Erythroblast (primary cell): ENCODE measurements at regions not wholly inside any gene's neighbourhood (a gene's known extent, or its start where the extent isn't known, plus 50 kb on each side); places are given as distances from the start of the nearest gene placed in this dataset.
"Not testable (repeated sequence)": the region's sequence is repeated elsewhere in the genome, so short reads cannot be mapped to it uniquely, and the experiment has no call there.

Source experiments
- GATA1 ChIP-seq: IDR thresholded peaks from 2 replicates; pipeline ENCODE4 v1.6.1; 2011; ENCODE audit warnings: low read depth, mild to moderate bottlenecking, control low read depth, low read length, moderate library complexity
- POLR2A ChIP-seq: IDR thresholded peaks from 2 replicates; pipeline ENCODE4 v1.6.1; 2011; ENCODE audit warnings: mild to moderate bottlenecking, low read length

- not testable (repeated sequence) for TF ChIP-seq POLR2A, GATA1
Measured at GRCh38 chr14:105681606-105682185, 155.3 kb downstream of the TMEM121 start.
